ENCODE measurements at regions not wholly inside any gene's neighbourhood (a gene's known extent, or its start where the extent isn't known, plus 50 kb on each side); places are given as distances from the start of the nearest gene placed in this dataset.

DNA sequence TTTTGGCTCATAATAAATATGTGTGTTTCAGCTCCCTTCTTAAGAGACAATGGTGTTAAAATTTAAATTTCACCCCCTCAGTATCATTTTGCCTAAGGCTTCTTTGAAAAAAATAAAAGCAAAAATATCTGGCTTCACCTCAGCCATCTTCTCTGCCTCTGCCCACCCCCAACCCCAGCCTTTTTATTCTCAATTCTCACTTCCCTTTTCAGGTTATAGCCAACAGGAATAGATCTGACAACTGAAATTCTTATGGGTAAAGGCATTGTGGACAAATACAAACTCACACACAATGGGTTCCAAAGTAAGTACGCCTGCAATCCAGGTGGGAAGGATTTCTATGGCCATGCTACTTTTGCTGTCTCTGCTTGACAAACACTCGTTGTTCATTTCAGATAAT is 399.0 kb upstream of the ARRDC4 start:
- Histone ChIP-seq H3K27ac (no peak overlapping the region), H3F3A (ENCODE audit: insufficient read depth) (no peaks in the 10 kb centered on the region), H3K9me3 (ENCODE audit: low read depth) (no peaks in the 10 kb centered on the region), H4K20me1 (ENCODE audit: insufficient read depth) (no peaks in the 10 kb centered on the region), H3K79me2 (ENCODE audit: insufficient read depth) (no peaks in the 10 kb centered on the region), H3K4me2 (ENCODE audit: unreplicated experiment) (no peak overlapping the region), H3K27me3 (replicated peaks; ENCODE audit: insufficient read depth) (no peaks in the 10 kb centered on the region), H2AFZ (no peak overlapping the region), H3K4me1 (ENCODE audit: insufficient read depth) (no peaks in the 10 kb centered on the region), H3K9ac (no peak overlapping the region), H3K4me3 (no peak overlapping the region), H3K36me3 (ENCODE audit: low read depth) (no peaks in the 10 kb centered on the region), H3K9me2 (ENCODE audit: insufficient read depth) (no peaks in the 10 kb centered on the region)
- WGBS, 2 experiments (ENCODE audit: low coverage in 1 of 2, low lambda C conversion rate in 2 of 2, missing lambda C conversion rate in 2 of 2): 6 to 15% methylated on average over 2 of the region's 2 CpGs
- no peak for DNase-seq
- no peak for TF ChIP-seq EZH2phosphoT487 (IDR thresholded peaks at IDR 0.05; ENCODE audit: insufficient read depth, low read depth)
- no peak for TF ChIP-seq EZH2 (IDR thresholded peaks at IDR 0.05; ENCODE audit: insufficient read depth, poor library complexity, severe bottlenecking)
- in situ Hi-C loops (cut with MboI): no loop called here

DNA sequence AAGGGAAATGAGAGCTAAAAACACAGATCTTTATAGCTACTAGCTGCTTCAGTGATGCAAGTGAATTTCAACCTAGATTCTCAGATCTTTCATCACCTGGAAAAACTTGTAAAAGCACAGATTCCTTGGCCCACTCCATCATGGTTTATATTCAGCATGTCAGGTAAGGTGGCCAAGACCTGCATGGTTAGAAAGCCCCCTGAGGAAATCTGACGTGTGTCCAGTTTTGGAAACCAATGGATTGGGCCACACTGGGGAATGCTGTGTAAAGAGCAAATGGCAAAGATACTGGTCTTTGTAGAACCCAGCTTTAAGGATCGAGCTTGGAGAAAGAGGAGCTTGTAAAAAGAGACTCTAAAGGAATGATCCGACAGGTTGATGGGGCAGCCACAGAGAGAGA is 397.0 kb upstream of the ARRDC4 start:
- Histone ChIP-seq H3K9ac (no peak overlapping the region), H3K9me3 (ENCODE audit: low read depth) (no peaks in the 10 kb centered on the region), H2AFZ (no peak overlapping the region), H3K4me3 (no peak overlapping the region), H4K20me1 (ENCODE audit: insufficient read depth) (no peaks in the 10 kb centered on the region), H3K27ac (no peak overlapping the region), H3K36me3 (ENCODE audit: low read depth) (no peaks in the 10 kb centered on the region), H3K4me1 (ENCODE audit: insufficient read depth) (no peaks in the 10 kb centered on the region), H3K79me2 (ENCODE audit: insufficient read depth) (no peaks in the 10 kb centered on the region), H3K27me3 (replicated peaks; ENCODE audit: insufficient read depth) (no peaks in the 10 kb centered on the region), H3F3A (ENCODE audit: insufficient read depth) (no peaks in the 10 kb centered on the region), H3K9me2 (ENCODE audit: insufficient read depth) (no peaks in the 10 kb centered on the region), H3K4me2 (ENCODE audit: unreplicated experiment) (no peak overlapping the region)
- DNase-seq: no peak
- TF ChIP-seq EZH2phosphoT487 (IDR thresholded peaks at IDR 0.05; ENCODE audit: insufficient read depth, low read depth): no peak
- WGBS, 2 experiments (ENCODE audit: low coverage in 1 of 2, low lambda C conversion rate in 2 of 2, missing lambda C conversion rate in 2 of 2): 5 to 6% methylated on average over 3 of the region's 3 CpGs
- in situ Hi-C loops (cut with MboI): no loop called here

DNA sequence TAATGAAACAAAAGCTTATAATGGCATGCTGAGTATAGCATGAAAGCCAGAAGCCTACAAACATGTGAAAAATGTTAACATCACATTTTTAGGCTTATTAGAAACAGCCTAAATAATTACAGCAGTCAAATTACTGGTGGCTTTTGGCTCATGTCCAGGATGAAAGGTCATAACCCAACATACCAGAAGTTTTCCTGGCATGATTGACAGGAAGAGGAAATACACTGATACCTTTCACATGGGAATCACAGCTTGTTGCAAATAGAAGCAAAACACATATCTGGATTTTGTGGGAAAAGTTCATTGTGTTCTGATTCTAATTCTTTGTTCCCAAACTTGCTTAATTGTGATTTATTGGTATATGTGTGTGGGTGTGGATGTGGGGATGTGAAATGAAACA is 393.5 kb upstream of the ARRDC4 start:
- H2AFZ ChIP-seq: no peak overlapping the region
- TF ChIP-seq EZH2 (IDR thresholded peaks at IDR 0.05; ENCODE audit: insufficient read depth, poor library complexity, severe bottlenecking) (no peak), EZH2phosphoT487 (IDR thresholded peaks at IDR 0.05; ENCODE audit: insufficient read depth, low read depth) (no peak)

DNA sequence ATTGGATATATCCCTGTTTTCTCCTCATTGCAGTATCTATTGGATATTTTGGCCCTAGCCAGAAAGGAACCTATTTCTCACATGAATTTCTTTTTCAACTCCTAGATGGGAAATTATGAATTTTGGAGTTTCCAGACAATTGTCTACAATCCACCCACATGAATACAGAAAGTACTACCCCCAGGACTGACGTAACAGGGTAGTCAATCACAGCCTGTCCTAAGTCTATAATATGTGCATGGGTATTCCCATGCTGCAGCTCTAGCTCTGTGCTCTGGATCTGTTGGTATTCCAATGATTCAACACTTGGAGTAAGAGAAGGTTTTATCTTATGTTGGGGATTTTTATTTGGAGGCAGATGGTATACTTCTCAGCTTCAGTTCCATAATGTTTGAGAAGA is 393.1 kb upstream of the ARRDC4 start:
- no peaks in the 10 kb centered on the region for H3F3A ChIP-seq (ENCODE audit: insufficient read depth)
- no peak for DNase-seq
- H3K79me2 ChIP-seq (ENCODE audit: insufficient read depth): no peaks in the 10 kb centered on the region
- no peak overlapping the region for H3K27ac ChIP-seq
- no peak overlapping the region for H3K4me2 ChIP-seq (ENCODE audit: unreplicated experiment)
- no peaks in the 10 kb centered on the region for H3K4me1 ChIP-seq (ENCODE audit: insufficient read depth)
- in situ Hi-C loops (cut with MboI): no loop called here
- no peaks in the 10 kb centered on the region for H4K20me1 ChIP-seq (ENCODE audit: insufficient read depth)
- no peaks in the 10 kb centered on the region for H3K36me3 ChIP-seq (ENCODE audit: low read depth)
- no peaks in the 10 kb centered on the region for H3K9me3 ChIP-seq (ENCODE audit: low read depth)
- no peaks in the 10 kb centered on the region for H3K27me3 ChIP-seq (replicated peaks; ENCODE audit: insufficient read depth)
- no peaks in the 10 kb centered on the region for H3K9me2 ChIP-seq (ENCODE audit: insufficient read depth)
- WGBS, 2 experiments (ENCODE audit: low coverage in 1 of 2, low lambda C conversion rate in 2 of 2, missing lambda C conversion rate in 2 of 2): 0 to 4% methylated on average over 1 of the region's 1 CpG
- H3K4me3 ChIP-seq: no peak overlapping the region
- no peak for TF ChIP-seq EZH2phosphoT487 (IDR thresholded peaks at IDR 0.05; ENCODE audit: insufficient read depth, low read depth)
- TF ChIP-seq EZH2 (IDR thresholded peaks at IDR 0.05; ENCODE audit: insufficient read depth, poor library complexity, severe bottlenecking): no peak
- H2AFZ ChIP-seq: no peak overlapping the region
- H3K9ac ChIP-seq: no peak overlapping the region

More for the DNA sequence above, 393.5 kb upstream of the ARRDC4 start:
- Histone ChIP-seq H3K9me3 (ENCODE audit: low read depth) (no peaks in the 10 kb centered on the region), H3K27me3 (replicated peaks; ENCODE audit: insufficient read depth) (no peaks in the 10 kb centered on the region), H4K20me1 (ENCODE audit: insufficient read depth) (no peaks in the 10 kb centered on the region), H3F3A (ENCODE audit: insufficient read depth) (no peaks in the 10 kb centered on the region), H3K4me1 (ENCODE audit: insufficient read depth) (no peaks in the 10 kb centered on the region), H3K9ac (no peak overlapping the region), H3K79me2 (ENCODE audit: insufficient read depth) (no peaks in the 10 kb centered on the region), H3K36me3 (ENCODE audit: low read depth) (no peaks in the 10 kb centered on the region), H3K9me2 (ENCODE audit: insufficient read depth) (no peaks in the 10 kb centered on the region), H3K27ac (no peak overlapping the region), H3K4me3 (no peak overlapping the region), H3K4me2 (ENCODE audit: unreplicated experiment) (no peak overlapping the region)
- in situ Hi-C loops (cut with MboI): no loop called here
- DNase-seq: no peak

DNA sequence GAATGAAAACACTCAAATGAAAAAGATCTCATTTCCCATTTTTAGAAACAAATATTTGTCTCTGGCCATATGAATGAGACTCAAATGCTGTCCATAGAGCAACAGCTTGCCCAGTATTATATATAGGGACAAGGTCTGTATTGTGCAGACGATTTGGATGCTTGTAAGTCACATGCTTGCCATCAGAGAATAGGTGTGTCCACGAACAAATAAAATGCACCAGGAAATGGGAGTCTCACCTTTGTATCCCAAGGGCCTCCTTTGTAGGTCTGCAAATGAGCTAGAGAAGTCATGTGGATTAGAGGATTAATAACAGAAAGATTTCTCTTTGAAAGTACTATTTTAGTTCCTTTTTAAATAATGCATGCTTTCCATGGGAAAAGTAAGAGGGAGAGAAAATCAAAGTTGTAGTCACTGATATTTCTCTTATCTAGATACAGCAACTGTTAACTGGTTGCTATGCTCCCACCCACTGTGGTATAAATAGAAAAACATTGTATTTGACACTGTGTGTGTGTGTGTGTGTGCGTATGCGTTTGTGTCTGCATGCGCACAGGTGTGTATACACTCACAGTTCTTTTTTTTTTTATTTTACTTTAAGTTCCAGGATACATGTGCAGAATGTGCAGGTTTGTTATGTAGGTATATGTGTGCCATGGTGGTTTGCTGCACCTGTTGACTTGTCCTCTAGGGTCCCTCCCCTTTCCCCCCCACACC is 383.4 kb upstream of the ARRDC4 start:
- Histone ChIP-seq H3K27me3 (replicated peaks; ENCODE audit: insufficient read depth) (no peaks in the 10 kb centered on the region), H3K79me2 (ENCODE audit: insufficient read depth) (no peaks in the 10 kb centered on the region), H4K20me1 (ENCODE audit: insufficient read depth) (no peaks in the 10 kb centered on the region), H3K4me2 (ENCODE audit: unreplicated experiment) (no peak overlapping the region), H3F3A (ENCODE audit: insufficient read depth) (no peaks in the 10 kb centered on the region), H3K36me3 (ENCODE audit: low read depth) (no peaks in the 10 kb centered on the region), H3K9me3 (ENCODE audit: low read depth) (no peaks in the 10 kb centered on the region), H3K4me3 (no peak overlapping the region), H3K4me1 (ENCODE audit: insufficient read depth) (no peaks in the 10 kb centered on the region), H3K27ac (no peak overlapping the region), H3K9ac (no peak overlapping the region), H3K9me2 (ENCODE audit: insufficient read depth) (no peaks in the 10 kb centered on the region), H2AFZ (no peak overlapping the region)
- WGBS, 2 experiments (ENCODE audit: low coverage in 1 of 2, low lambda C conversion rate in 2 of 2, missing lambda C conversion rate in 2 of 2): 29 to 32% methylated on average over 5 of the region's 5 CpGs
- in situ Hi-C loops (cut with MboI): no loop called here
- TF ChIP-seq EZH2phosphoT487 (IDR thresholded peaks at IDR 0.05; ENCODE audit: insufficient read depth, low read depth) (no peak), EZH2 (IDR thresholded peaks at IDR 0.05; ENCODE audit: insufficient read depth, poor library complexity, severe bottlenecking) (no peak)
- no peak for DNase-seq

Measured in GM23248 (cell line).